Body of pancreas (tissue), 4 donors: ENCODE measurements at regions not wholly inside any gene's neighbourhood (a gene's known extent, or its start where the extent isn't known, plus 50 kb on each side); places are given as distances from the start of the nearest gene placed in this dataset.

Experiments used
- CTCF ChIP-seq, 7 experiments: fragments of 450-650 bp in 4 of 7; fragments of 200-600 bp in 3 of 7; sonication (generic) in 3 of 7; IDR thresholded peaks; one replicate each; pipeline ENCODE4 v1.5.1; 2016 to 2019; ENCODE audit warnings: antibody characterized with exemption in 7 of 7
- POLR2A ChIP-seq, 3 donors: fragments of 450-650 bp; IDR thresholded peaks; one replicate each; pipeline ENCODE4 v1.6.1; 2016; ENCODE audit warnings: antibody characterized with exemption in 3 of 3, mild to moderate bottlenecking in 2 of 3

- no peak for TF ChIP-seq CTCF (IDR thresholded peaks at IDR 0.05)
- no peak for TF ChIP-seq POLR2A (IDR thresholded peaks at IDR 0.05)
These were observed 274.1 kb downstream of the COG6 start for GRCh38 chr13:39929583-39929982.
